ENCODE measurements at regions not wholly inside any gene's neighbourhood (a gene's known extent, or its start where the extent isn't known, plus 50 kb on each side); places are given as distances from the start of the nearest gene placed in this dataset.

DNA sequence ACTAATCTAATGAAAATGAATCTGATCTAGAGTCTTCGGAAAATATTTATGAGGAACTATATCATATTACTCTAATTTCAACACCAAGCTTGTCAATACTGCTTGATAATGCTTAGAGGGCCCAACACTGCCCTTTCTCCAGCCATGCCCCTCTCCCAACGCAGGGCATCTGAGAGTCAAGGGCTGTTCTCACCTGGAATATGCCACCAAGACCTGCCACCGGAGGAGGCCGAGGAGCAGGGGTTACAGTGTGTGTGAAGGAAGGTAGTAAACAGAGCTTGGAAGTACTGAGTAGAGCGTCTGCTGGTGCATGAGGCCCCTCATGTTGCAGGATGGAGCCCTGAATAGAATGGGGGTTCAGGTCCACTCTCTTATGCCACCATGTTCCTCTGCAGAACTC, 301.3 kb upstream of the MPDZ start:
- Histone ChIP-seq H3K36me3 (ENCODE audit: control insufficient read depth, insufficient read depth, low read length) (no peaks in the 10 kb centered on the region), H3K4me1 (replicated peaks in 1 of 2; ENCODE audit: control insufficient read depth in 2 of 2, insufficient read depth in 2 of 2, low read length in 2 of 2) (no peaks in the 10 kb centered on the region), H3K79me2 (ENCODE audit: control insufficient read depth, insufficient read depth, low read length) (no peaks in the 10 kb centered on the region), H3K4me3 (no peak overlapping the region), H3K27ac (ENCODE audit: extremely low read depth, low read depth, low read length) (no peak overlapping the region), H3K9me1 (ENCODE audit: control insufficient read depth, insufficient read depth, low read length) (no peaks in the 10 kb centered on the region), H2AFZ (ENCODE audit: low read depth, low read length) (no peak overlapping the region), H4K20me1 (replicated peaks; ENCODE audit: control insufficient read depth, insufficient read depth, low read length) (no peaks in the 10 kb centered on the region), H3K27me3 (ENCODE audit: control insufficient read depth in 2 of 2, insufficient read depth in 2 of 2, low read length in 2 of 2) (no peaks in the 10 kb centered on the region), H3K4me2 (ENCODE audit: insufficient read depth, low read length) (no peak overlapping the region), H3K9me3 (replicated peaks; ENCODE audit: control insufficient read depth, insufficient read depth, low read depth, low read length) (no peaks in the 10 kb centered on the region), H3K9ac (ENCODE audit: insufficient read depth in 1 of 2, low read depth in 2 of 2, low read length in 2 of 2) (no peak overlapping the region)
- 0% methylated on average over 4 of the region's 5 CpGs for WGBS (ENCODE audit: insufficient coverage, low coverage, missing lambda C conversion rate)
- ATAC-seq: no peak
- ChIA-PET POLR2A (no interaction called here), CTCF (ENCODE audit: low intra/inter-chr PET ratio) (no interaction called here)
- intact Hi-C loops (cut with micrococcal nuclease) (no loop called here), in situ Hi-C loops (cut with MboI) (no loop called here)
- DNase-seq (ENCODE audit: extremely low read depth in 1 of 4, low spot score in 3 of 4): no peak
- no peak for FAIRE-seq
- BruUV-seq (replicated peaks): no TSS peak
- TF ChIP-seq SREBF2 (CRISPR knock-in tag; IDR thresholded peaks at IDR 0.05): no peak
- TF ChIP-seq, protein P1, sequence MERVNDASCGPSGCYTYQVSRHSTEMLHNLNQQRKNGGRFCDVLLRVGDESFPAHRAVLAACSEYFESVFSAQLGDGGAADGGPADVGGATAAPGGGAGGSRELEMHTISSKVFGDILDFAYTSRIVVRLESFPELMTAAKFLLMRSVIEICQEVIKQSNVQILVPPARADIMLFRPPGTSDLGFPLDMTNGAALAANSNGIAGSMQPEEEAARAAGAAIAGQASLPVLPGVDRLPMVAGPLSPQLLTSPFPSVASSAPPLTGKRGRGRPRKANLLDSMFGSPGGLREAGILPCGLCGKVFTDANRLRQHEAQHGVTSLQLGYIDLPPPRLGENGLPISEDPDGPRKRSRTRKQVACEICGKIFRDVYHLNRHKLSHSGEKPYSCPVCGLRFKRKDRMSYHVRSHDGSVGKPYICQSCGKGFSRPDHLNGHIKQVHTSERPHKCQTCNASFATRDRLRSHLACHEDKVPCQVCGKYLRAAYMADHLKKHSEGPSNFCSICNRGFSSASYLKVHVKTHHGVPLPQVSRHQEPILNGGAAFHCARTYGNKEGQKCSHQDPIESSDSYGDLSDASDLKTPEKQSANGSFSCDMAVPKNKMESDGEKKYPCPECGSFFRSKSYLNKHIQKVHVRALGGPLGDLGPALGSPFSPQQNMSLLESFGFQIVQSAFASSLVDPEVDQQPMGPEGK (CRISPR knock-in tag; IDR thresholded peaks at IDR 0.05; ENCODE audit: borderline replicate concordance): no peak
- TF ChIP-seq, protein P2, sequence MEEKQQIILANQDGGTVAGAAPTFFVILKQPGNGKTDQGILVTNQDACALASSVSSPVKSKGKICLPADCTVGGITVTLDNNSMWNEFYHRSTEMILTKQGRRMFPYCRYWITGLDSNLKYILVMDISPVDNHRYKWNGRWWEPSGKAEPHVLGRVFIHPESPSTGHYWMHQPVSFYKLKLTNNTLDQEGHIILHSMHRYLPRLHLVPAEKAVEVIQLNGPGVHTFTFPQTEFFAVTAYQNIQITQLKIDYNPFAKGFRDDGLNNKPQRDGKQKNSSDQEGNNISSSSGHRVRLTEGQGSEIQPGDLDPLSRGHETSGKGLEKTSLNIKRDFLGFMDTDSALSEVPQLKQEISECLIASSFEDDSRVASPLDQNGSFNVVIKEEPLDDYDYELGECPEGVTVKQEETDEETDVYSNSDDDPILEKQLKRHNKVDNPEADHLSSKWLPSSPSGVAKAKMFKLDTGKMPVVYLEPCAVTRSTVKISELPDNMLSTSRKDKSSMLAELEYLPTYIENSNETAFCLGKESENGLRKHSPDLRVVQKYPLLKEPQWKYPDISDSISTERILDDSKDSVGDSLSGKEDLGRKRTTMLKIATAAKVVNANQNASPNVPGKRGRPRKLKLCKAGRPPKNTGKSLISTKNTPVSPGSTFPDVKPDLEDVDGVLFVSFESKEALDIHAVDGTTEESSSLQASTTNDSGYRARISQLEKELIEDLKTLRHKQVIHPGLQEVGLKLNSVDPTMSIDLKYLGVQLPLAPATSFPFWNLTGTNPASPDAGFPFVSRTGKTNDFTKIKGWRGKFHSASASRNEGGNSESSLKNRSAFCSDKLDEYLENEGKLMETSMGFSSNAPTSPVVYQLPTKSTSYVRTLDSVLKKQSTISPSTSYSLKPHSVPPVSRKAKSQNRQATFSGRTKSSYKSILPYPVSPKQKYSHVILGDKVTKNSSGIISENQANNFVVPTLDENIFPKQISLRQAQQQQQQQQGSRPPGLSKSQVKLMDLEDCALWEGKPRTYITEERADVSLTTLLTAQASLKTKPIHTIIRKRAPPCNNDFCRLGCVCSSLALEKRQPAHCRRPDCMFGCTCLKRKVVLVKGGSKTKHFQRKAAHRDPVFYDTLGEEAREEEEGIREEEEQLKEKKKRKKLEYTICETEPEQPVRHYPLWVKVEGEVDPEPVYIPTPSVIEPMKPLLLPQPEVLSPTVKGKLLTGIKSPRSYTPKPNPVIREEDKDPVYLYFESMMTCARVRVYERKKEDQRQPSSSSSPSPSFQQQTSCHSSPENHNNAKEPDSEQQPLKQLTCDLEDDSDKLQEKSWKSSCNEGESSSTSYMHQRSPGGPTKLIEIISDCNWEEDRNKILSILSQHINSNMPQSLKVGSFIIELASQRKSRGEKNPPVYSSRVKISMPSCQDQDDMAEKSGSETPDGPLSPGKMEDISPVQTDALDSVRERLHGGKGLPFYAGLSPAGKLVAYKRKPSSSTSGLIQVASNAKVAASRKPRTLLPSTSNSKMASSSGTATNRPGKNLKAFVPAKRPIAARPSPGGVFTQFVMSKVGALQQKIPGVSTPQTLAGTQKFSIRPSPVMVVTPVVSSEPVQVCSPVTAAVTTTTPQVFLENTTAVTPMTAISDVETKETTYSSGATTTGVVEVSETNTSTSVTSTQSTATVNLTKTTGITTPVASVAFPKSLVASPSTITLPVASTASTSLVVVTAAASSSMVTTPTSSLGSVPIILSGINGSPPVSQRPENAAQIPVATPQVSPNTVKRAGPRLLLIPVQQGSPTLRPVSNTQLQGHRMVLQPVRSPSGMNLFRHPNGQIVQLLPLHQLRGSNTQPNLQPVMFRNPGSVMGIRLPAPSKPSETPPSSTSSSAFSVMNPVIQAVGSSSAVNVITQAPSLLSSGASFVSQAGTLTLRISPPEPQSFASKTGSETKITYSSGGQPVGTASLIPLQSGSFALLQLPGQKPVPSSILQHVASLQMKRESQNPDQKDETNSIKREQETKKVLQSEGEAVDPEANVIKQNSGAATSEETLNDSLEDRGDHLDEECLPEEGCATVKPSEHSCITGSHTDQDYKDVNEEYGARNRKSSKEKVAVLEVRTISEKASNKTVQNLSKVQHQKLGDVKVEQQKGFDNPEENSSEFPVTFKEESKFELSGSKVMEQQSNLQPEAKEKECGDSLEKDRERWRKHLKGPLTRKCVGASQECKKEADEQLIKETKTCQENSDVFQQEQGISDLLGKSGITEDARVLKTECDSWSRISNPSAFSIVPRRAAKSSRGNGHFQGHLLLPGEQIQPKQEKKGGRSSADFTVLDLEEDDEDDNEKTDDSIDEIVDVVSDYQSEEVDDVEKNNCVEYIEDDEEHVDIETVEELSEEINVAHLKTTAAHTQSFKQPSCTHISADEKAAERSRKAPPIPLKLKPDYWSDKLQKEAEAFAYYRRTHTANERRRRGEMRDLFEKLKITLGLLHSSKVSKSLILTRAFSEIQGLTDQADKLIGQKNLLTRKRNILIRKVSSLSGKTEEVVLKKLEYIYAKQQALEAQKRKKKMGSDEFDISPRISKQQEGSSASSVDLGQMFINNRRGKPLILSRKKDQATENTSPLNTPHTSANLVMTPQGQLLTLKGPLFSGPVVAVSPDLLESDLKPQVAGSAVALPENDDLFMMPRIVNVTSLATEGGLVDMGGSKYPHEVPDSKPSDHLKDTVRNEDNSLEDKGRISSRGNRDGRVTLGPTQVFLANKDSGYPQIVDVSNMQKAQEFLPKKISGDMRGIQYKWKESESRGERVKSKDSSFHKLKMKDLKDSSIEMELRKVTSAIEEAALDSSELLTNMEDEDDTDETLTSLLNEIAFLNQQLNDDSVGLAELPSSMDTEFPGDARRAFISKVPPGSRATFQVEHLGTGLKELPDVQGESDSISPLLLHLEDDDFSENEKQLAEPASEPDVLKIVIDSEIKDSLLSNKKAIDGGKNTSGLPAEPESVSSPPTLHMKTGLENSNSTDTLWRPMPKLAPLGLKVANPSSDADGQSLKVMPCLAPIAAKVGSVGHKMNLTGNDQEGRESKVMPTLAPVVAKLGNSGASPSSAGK (IDR thresholded peaks at IDR 0.05): no peak
- no peak for TF ChIP-seq ZNF232 (CRISPR knock-in tag; IDR thresholded peaks at IDR 0.05)
- TF ChIP-seq CREB5 (CRISPR knock-in tag; IDR thresholded peaks at IDR 0.05): no peak
- no peak for TF ChIP-seq FOXM1 (IDR thresholded peaks at IDR 0.05; ENCODE audit: low read depth)
- TF ChIP-seq FOXM1 (CRISPR knock-in tag; IDR thresholded peaks at IDR 0.05; ENCODE audit: low read depth): no peak
- TF ChIP-seq HIVEP1 (CRISPR knock-in tag; IDR thresholded peaks at IDR 0.05): no peak
- no peak for TF ChIP-seq CCNT2 (IDR thresholded peaks at IDR 0.05; ENCODE audit: borderline replicate concordance, extremely low read depth, insufficient read length, low read depth, low read length)

Data from K562 (cell line).